Keratinocyte (primary cell): ENCODE measurements at regions not wholly inside any gene's neighbourhood (a gene's known extent, or its start where the extent isn't known, plus 50 kb on each side); places are given as distances from the start of the nearest gene placed in this dataset.

ENCODE experiments used
- DNase-seq: peaks from one replicate; pipeline ENCODE4 v3.0.0-alpha.2; 2011; ENCODE audit warnings: low read depth, missing footprints, low spot score
- FAIRE-seq: peaks from 2 replicates; lab custom pipeline; 2011; peaks lifted over from hg19 to GRCh38; lab: Jason Lieb, UNC
- H2AFZ ChIP-seq: 2 replicates; pipeline ENCODE4 v1.6.0; 2012; ENCODE audit warnings: low read length, control low read depth, inconsistent platforms; ENCODE audit not compliant: control insufficient read depth
- H3K27ac ChIP-seq: 2 replicates; pipeline ENCODE4 v1.5.1; 2011; ENCODE audit warnings: low read length; ENCODE audit not compliant: control insufficient read depth, insufficient read depth
- H3K27me3 ChIP-seq: 3 replicates; pipeline ENCODE4 v1.6.0; 2011; ENCODE audit warnings: low read length; ENCODE audit not compliant: control insufficient read depth, insufficient read depth; ENCODE audit errors: extremely low read depth
- H3K36me3 ChIP-seq, 2 experiments: 2 replicates in 1 of 2; 3 replicates in 1 of 2; pipeline ENCODE4 v1.5.1; 2011; ENCODE audit warnings: low read length in 2 of 2, mild to moderate bottlenecking in 1 of 2; ENCODE audit not compliant: control insufficient read depth in 2 of 2, insufficient read depth in 2 of 2; ENCODE audit errors: extremely low read depth in 1 of 2
- H3K4me1 ChIP-seq: 3 replicates; pipeline ENCODE4 v1.5.1; 2011; ENCODE audit warnings: low read length; ENCODE audit not compliant: control insufficient read depth, insufficient read depth; ENCODE audit errors: extremely low read depth
- H3K4me2 ChIP-seq: 3 replicates; pipeline ENCODE4 v1.6.0; 2011; ENCODE audit warnings: low read depth, low read length; ENCODE audit not compliant: control insufficient read depth, insufficient read depth; ENCODE audit errors: extremely low read depth
- H3K4me3 ChIP-seq, 3 experiments: fragments of 200-600 bp in 1 of 3; sonication (generic) in 1 of 3; 2 replicates in 2 of 3; 3 replicates in 1 of 3; pipeline ENCODE4 v1.5.1; 2011 to 2016; ENCODE audit warnings: low read length in 3 of 3, mild to moderate bottlenecking in 3 of 3, control low read depth in 2 of 3, inconsistent platforms in 1 of 3, low read depth in 1 of 3, mixed read lengths in 1 of 3, mixed run types in 1 of 3, moderate library complexity in 1 of 3; ENCODE audit not compliant: control insufficient read depth in 2 of 3, insufficient read depth in 2 of 3; ENCODE audit errors: extremely low read depth in 1 of 3
- H3K79me2 ChIP-seq: 2 replicates; pipeline ENCODE4 v1.6.0; 2012; ENCODE audit warnings: low read length; ENCODE audit not compliant: control insufficient read depth, insufficient read depth
- H3K9ac ChIP-seq: 3 replicates; pipeline ENCODE4 v1.6.0; 2011; ENCODE audit warnings: low read length; ENCODE audit not compliant: control insufficient read depth, insufficient read depth; ENCODE audit errors: extremely low read depth
- H3K9me1 ChIP-seq: 3 replicates; pipeline ENCODE4 v1.6.0; 2011; ENCODE audit warnings: low read length; ENCODE audit not compliant: control insufficient read depth, insufficient read depth; ENCODE audit errors: extremely low read depth
- H3K9me3 ChIP-seq: 2 replicates; pipeline ENCODE4 v1.5.1; 2012; ENCODE audit warnings: low read depth, low read length; ENCODE audit not compliant: control insufficient read depth
- H4K20me1 ChIP-seq: 3 replicates; pipeline ENCODE4 v1.6.0; 2011; ENCODE audit warnings: low read length; ENCODE audit not compliant: control insufficient read depth, insufficient read depth; ENCODE audit errors: extremely low read depth
- EZH2 ChIP-seq: IDR thresholded peaks from one replicate; pipeline ENCODE4 v1.6.1; 2012; ENCODE audit warnings: inconsistent platforms, mild to moderate bottlenecking, low read length, moderate library complexity
- dilution Hi-C: fragments of 300-500 bp; cut with MboI; formaldehyde crosslinking; loops from one replicate; pipeline ENCODE4 v1.7.0; 2020; ENCODE audit warnings: low sequenced_read_pairs; ENCODE audit not compliant: extremely low pct_ligation_motif_present
- TF ChIP-seq, protein P1 (sequence below), 3 experiments: IDR thresholded peaks in 1 of 3; conservative IDR thresholded peaks in 1 of 3; optimal IDR thresholded peaks in 1 of 3; 2 replicates in 2 of 3; 3 replicates in 1 of 3; pipeline versions ENCODE3 to v1.5.1; 2011; ENCODE audit warnings: low read length in 3 of 3, mild to moderate bottlenecking in 3 of 3, moderate library complexity in 2 of 3, control low read depth in 1 of 3, inconsistent platforms in 1 of 3; ENCODE audit not compliant: insufficient read depth in 2 of 3; ENCODE audit errors: extremely low read depth in 1 of 3

DNA sequence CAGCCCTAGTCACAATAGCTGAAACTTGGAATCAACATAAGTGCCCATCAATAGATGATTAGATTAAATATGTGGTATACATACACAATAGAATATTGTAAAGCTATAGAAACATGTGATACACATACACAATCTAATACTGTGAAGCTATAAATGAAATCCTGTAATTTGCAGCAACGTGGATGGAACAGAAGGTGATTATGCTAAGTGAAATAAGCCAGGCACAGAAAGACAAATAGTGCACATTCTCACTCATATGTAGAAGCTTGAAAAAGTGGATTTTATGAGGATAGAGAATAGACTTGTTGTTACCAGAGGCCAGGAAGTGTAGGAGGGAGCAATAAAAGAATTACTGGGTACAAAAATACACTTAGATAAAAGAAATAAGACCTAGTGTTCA lies 181.5 kb upstream of the TYRP1 start:
- no peak overlapping the region for H3K4me3 ChIP-seq
- no peaks in the 10 kb centered on the region for H3K4me1 ChIP-seq
- no peaks in the 10 kb centered on the region for H3K27me3 ChIP-seq
- DNase-seq (no peak), FAIRE-seq (no peak)
- no peaks in the 10 kb centered on the region for H3K36me3 ChIP-seq
- TF ChIP-seq EZH2, result no peak
- TF ChIP-seq, protein P1, sequence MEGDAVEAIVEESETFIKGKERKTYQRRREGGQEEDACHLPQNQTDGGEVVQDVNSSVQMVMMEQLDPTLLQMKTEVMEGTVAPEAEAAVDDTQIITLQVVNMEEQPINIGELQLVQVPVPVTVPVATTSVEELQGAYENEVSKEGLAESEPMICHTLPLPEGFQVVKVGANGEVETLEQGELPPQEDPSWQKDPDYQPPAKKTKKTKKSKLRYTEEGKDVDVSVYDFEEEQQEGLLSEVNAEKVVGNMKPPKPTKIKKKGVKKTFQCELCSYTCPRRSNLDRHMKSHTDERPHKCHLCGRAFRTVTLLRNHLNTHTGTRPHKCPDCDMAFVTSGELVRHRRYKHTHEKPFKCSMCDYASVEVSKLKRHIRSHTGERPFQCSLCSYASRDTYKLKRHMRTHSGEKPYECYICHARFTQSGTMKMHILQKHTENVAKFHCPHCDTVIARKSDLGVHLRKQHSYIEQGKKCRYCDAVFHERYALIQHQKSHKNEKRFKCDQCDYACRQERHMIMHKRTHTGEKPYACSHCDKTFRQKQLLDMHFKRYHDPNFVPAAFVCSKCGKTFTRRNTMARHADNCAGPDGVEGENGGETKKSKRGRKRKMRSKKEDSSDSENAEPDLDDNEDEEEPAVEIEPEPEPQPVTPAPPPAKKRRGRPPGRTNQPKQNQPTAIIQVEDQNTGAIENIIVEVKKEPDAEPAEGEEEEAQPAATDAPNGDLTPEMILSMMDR (optimal IDR thresholded peaks at IDR 0.05 in 1 of 3, IDR thresholded peaks at IDR 0.05 in 1 of 3, conservative IDR thresholded peaks at IDR 0.05 in 1 of 3; ENCODE audit: extremely low read depth in 1 of 3, insufficient read depth in 2 of 3, low read length in 3 of 3), result no peak
- no peak overlapping the region for H3K4me2 ChIP-seq
- no peak overlapping the region for H3K9ac ChIP-seq
- H3K9me1 ChIP-seq, result no peaks in the 10 kb centered on the region
- dilution Hi-C loops, result no loop called here
- no peak overlapping the region for H2AFZ ChIP-seq
- no peaks in the 10 kb centered on the region for H4K20me1 ChIP-seq
- no peaks in the 10 kb centered on the region for H3K9me3 ChIP-seq
- no peak overlapping the region for H3K27ac ChIP-seq
- no peaks in the 10 kb centered on the region for H3K79me2 ChIP-seq

DNA sequence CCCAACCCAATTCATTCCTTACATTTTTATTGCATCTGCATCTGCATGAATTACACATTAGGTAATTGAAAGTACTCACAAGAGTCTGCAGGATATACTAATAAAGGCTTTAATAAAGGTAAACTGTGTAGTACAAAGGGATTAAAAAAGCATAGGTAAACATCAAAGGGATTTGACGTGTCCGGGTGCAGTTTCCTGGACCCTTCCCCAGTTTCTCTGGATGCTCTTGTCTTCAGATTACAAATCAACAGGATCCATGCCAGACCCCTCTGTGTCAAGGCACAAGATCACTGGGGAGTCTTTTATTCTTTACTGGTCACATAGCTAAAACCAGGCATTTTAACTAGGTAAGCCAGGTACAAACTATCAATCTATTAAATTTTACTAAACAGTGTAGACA lies 177.2 kb upstream of the TYRP1 start:
- FAIRE-seq, result no peak
- no peaks in the 10 kb centered on the region for H4K20me1 ChIP-seq
- dilution Hi-C loops, result no loop called here
- H3K27me3 ChIP-seq, result no peaks in the 10 kb centered on the region
- H3K4me1 ChIP-seq, result no peaks in the 10 kb centered on the region
- H2AFZ ChIP-seq, result no peak overlapping the region
- TF ChIP-seq, protein P1 (optimal IDR thresholded peaks at IDR 0.05 in 1 of 3, IDR thresholded peaks at IDR 0.05 in 1 of 3, conservative IDR thresholded peaks at IDR 0.05 in 1 of 3; ENCODE audit: extremely low read depth in 1 of 3, insufficient read depth in 2 of 3, low read length in 3 of 3), result no peak
- no peak for TF ChIP-seq EZH2
- H3K9me1 ChIP-seq, result no peaks in the 10 kb centered on the region
- H3K9ac ChIP-seq, result no peak overlapping the region
- no peak overlapping the region for H3K27ac ChIP-seq
- no peak overlapping the region for H3K4me3 ChIP-seq
- H3K36me3 ChIP-seq, result no peaks in the 10 kb centered on the region
- H3K9me3 ChIP-seq, result no peaks in the 10 kb centered on the region
- no peak for DNase-seq
- H3K79me2 ChIP-seq, result no peaks in the 10 kb centered on the region
- no peak overlapping the region for H3K4me2 ChIP-seq
